GM19395 (cell line): ENCODE measurements at regions not wholly inside any gene's neighbourhood (a gene's known extent, or its start where the extent isn't known, plus 50 kb on each side); places are given as distances from the start of the nearest gene placed in this dataset.

ENCODE experiments used
- ATAC-seq: cut with Tn5 transposase; IDR thresholded peaks from one replicate; pipeline ENCODE4 v1.9.1; 2021; ENCODE audit warnings: mild to moderate bottlenecking, moderate library complexity; ENCODE audit not compliant: unreplicated experiment

DNA sequence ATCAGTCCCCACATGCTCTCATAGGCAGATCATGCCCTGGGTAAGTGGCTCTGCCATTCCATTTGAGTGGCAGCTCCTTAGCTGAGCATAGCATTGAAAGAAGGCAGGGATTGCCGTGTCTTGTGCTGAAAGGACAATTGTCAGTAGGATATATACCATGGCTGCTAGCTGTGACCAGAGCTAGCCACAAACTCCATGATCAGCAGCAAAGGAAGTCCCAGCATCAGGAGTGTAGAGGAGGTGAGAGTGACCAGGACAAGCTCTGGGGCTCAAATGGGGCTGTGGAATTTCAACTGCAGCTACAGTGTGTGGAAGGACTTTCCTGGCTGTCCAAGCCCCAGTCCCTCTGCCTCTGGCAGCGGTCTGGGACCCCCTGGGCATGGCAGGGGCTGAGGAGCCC lies 54.4 kb upstream of the LGALSL start:
- ATAC-seq = no peak

- ATAC-seq = no peak
These were observed 53.7 kb upstream of the LGALSL start for GRCh38 chr2:64400105-64400728.

GRCh38 chr2:64400733-64401528 lies 53.0 kb upstream of the LGALSL start:
- no peak for ATAC-seq

- no peak for ATAC-seq
These were observed 52.5 kb upstream of the LGALSL start for GRCh38 chr2:64401529-64401880.

DNA sequence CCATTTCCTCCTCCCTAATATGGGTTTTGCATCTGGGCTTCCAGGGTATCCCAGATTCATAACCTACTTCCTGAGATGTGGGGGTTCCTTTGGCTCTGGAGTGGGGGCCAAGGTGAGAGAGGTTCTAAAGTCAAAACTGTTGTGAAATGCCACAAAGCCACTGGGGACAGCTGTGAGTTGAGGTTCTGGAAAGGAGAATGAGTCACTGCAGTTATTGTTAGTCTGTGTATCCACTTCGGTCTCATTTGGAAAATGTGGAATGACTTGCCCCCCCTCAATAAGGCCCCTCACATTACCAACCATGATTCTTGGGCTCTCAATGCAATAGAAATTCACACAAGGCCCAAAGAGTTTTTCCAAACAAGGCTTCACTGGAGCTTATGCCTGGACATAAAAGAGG lies 51.1 kb upstream of the LGALSL start:
- no peak for ATAC-seq

- ATAC-seq = no peak
These were observed 50.5 kb upstream of the LGALSL start for GRCh38 chr2:64403426-64403825.

GRCh38 chr2:64404002-64404731 lies 49.8 kb upstream of the LGALSL start:
- no peak for ATAC-seq
